ENCODE measurements at regions not wholly inside any gene's neighbourhood (a gene's known extent, or its start where the extent isn't known, plus 50 kb on each side); places are given as distances from the start of the nearest gene placed in this dataset.

DNA sequence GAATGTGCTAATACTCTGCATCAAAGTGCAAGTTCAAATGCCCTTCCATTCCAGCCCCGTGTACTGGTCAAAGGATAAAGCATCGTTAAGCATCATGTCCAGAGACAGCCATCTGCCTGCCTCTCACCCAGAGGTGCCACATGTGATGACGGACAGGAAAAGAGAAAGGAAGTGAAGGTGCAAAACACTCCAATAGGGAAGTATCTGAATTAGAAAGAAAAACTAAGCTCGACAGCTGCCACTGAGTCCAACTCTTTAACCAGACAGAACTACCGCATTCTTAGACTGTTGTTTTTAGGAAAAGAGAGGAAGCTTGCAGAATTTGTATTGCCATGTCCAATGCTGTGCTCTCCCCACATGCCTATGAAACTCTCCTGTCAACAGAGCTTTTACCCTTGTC, 465.0 kb upstream of the SOX5 start:
- no peak for TF ChIP-seq CEBPB (IDR thresholded peaks at IDR 0.05)
- no peak for TF ChIP-seq POLR2A (IDR thresholded peaks at IDR 0.05; ENCODE audit: low read length)
- TF ChIP-seq, protein P1, sequence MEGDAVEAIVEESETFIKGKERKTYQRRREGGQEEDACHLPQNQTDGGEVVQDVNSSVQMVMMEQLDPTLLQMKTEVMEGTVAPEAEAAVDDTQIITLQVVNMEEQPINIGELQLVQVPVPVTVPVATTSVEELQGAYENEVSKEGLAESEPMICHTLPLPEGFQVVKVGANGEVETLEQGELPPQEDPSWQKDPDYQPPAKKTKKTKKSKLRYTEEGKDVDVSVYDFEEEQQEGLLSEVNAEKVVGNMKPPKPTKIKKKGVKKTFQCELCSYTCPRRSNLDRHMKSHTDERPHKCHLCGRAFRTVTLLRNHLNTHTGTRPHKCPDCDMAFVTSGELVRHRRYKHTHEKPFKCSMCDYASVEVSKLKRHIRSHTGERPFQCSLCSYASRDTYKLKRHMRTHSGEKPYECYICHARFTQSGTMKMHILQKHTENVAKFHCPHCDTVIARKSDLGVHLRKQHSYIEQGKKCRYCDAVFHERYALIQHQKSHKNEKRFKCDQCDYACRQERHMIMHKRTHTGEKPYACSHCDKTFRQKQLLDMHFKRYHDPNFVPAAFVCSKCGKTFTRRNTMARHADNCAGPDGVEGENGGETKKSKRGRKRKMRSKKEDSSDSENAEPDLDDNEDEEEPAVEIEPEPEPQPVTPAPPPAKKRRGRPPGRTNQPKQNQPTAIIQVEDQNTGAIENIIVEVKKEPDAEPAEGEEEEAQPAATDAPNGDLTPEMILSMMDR (IDR thresholded peaks at IDR 0.05): no peak
- no peak for TF ChIP-seq EP300 (IDR thresholded peaks at IDR 0.05)
- TF ChIP-seq, protein P2, sequence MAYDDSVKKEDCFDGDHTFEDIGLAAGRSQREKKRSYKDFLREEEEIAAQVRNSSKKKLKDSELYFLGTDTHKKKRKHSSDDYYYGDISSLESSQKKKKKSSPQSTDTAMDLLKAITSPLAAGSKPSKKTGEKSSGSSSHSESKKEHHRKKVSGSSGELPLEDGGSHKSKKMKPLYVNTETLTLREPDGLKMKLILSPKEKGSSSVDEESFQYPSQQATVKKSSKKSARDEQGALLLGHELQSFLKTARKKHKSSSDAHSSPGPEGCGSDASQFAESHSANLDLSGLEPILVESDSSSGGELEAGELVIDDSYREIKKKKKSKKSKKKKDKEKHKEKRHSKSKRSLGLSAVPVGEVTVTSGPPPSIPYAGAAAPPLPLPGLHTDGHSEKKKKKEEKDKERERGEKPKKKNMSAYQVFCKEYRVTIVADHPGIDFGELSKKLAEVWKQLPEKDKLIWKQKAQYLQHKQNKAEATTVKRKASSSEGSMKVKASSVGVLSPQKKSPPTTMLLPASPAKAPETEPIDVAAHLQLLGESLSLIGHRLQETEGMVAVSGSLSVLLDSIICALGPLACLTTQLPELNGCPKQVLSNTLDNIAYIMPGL (CRISPR knock-in tag; IDR thresholded peaks at IDR 0.05; ENCODE audit: borderline replicate concordance): no peak
- TF ChIP-seq HOXA7 (CRISPR knock-in tag; IDR thresholded peaks at IDR 0.05): no peak
- no peak for TF ChIP-seq BHLHE40 (IDR thresholded peaks at IDR 0.05; ENCODE audit: low read depth, low read length)
- TF ChIP-seq, protein P3, sequence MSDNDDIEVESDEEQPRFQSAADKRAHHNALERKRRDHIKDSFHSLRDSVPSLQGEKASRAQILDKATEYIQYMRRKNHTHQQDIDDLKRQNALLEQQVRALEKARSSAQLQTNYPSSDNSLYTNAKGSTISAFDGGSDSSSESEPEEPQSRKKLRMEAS (IDR thresholded peaks at IDR 0.05): no peak
- TF ChIP-seq TFCP2L1 (CRISPR knock-in tag; IDR thresholded peaks at IDR 0.05): no peak
- no peak for TF ChIP-seq RAD21 (conservative IDR thresholded peaks at IDR 0.05 in 1 of 2, IDR thresholded peaks at IDR 0.05 in 1 of 2)
